Vagina (tissue), 2 donors: ENCODE measurements at regions not wholly inside any gene's neighbourhood (a gene's known extent, or its start where the extent isn't known, plus 50 kb on each side); places are given as distances from the start of the nearest gene placed in this dataset.

ENCODE experiments used
- POLR2A ChIP-seq, 2 donors: fragments of 450-650 bp; IDR thresholded peaks; one replicate each; pipeline ENCODE4 v1.6.1; 2017; ENCODE audit warnings: antibody characterized with exemption in 2 of 2, mild to moderate bottlenecking in 2 of 2, moderate library complexity in 2 of 2
- POLR2AphosphoS5 ChIP-seq, 2 donors: sonication (generic); formaldehyde crosslinking; IDR thresholded peaks; one replicate each; pipeline ENCODE4 v1.9.0; 2017; ENCODE audit warnings: antibody characterized with exemption in 2 of 2, mild to moderate bottlenecking in 2 of 2, low read depth in 1 of 2; ENCODE audit not compliant: insufficient read depth in 1 of 2
- TF ChIP-seq, protein P1 (sequence below), 3 experiments: fragments of 450-650 bp in 2 of 3; fragments of 200-600 bp in 1 of 3; sonication (generic) in 1 of 3; IDR thresholded peaks; one replicate each; pipeline ENCODE4 v1.5.1; 2017 to 2019; ENCODE audit warnings: antibody characterized with exemption in 3 of 3, mild to moderate bottlenecking in 2 of 3, moderate library complexity in 2 of 3

- TF ChIP-seq, protein P1, sequence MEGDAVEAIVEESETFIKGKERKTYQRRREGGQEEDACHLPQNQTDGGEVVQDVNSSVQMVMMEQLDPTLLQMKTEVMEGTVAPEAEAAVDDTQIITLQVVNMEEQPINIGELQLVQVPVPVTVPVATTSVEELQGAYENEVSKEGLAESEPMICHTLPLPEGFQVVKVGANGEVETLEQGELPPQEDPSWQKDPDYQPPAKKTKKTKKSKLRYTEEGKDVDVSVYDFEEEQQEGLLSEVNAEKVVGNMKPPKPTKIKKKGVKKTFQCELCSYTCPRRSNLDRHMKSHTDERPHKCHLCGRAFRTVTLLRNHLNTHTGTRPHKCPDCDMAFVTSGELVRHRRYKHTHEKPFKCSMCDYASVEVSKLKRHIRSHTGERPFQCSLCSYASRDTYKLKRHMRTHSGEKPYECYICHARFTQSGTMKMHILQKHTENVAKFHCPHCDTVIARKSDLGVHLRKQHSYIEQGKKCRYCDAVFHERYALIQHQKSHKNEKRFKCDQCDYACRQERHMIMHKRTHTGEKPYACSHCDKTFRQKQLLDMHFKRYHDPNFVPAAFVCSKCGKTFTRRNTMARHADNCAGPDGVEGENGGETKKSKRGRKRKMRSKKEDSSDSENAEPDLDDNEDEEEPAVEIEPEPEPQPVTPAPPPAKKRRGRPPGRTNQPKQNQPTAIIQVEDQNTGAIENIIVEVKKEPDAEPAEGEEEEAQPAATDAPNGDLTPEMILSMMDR (IDR thresholded peaks at IDR 0.05): no peak
- TF ChIP-seq POLR2A (IDR thresholded peaks at IDR 0.05): no peak
- TF ChIP-seq POLR2AphosphoS5 (IDR thresholded peaks at IDR 0.05; ENCODE audit: insufficient read depth in 1 of 2, low read depth in 1 of 2): no peak
Observed at GRCh38 chr18:55685638-55686037, 97.6 kb upstream of the TCF4 start.
